ENCODE measurements at regions not wholly inside any gene's neighbourhood (a gene's known extent, or its start where the extent isn't known, plus 50 kb on each side); places are given as distances from the start of the nearest gene placed in this dataset.

DNA sequence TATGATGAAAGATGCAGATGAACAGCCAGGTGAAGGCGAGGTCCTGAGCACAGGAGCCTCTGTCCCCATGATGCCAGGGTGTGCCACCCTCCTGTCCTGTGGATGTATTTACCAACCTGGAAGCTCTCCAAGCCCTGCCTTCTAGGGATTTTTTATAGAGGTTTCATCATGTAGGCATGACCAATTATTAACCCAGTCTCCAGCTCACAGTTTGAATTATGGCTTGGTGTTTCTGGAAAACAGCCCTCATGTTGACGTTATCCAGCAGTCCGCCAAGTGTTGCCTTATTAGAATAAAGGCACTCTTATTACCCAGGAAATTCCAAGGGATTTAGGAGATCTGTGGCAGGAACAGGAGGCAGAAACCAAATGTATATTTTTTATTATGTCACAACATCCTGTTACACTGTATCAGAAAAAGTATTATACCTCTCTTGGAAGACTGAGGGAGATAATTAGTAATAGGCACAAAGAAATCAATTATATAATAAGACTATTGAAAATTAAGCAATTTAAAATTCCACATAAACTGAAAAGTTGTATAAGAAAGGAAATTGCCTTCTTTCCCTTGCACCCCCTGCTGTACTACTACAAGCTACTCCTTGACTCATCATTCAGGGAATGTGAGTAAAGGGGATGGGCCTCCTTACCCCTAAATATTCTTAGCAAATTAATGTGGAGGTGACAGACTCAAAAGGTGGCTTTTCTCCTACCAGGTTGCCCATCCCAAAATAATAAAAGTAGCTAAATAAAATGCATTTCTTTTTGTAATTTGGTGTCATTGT is 129.6 kb downstream of the ZNF330 start:
- peak; percentile 53 to 80 (median 64) for DNase-seq
- Histone ChIP-seq H3K27ac (peak overlapping the region in 2 of 4 donors; percentile 30 to 54), H3K27me3 (no peaks in the 10 kb centered on the region), H3K4me3 (no peak overlapping the region), H3K4me1 (peaks cover 11 to 18% (median 15%) of the 10 kb centered on the region in 3 donors), H3K9me3 (no peaks in the 10 kb centered on the region), H3K36me3 (no peaks in the 10 kb centered on the region)
- WGBS, 2 donors, result 9 to 16% methylated on average over 3 of the region's 3 CpGs
- TF ChIP-seq, protein P1, sequence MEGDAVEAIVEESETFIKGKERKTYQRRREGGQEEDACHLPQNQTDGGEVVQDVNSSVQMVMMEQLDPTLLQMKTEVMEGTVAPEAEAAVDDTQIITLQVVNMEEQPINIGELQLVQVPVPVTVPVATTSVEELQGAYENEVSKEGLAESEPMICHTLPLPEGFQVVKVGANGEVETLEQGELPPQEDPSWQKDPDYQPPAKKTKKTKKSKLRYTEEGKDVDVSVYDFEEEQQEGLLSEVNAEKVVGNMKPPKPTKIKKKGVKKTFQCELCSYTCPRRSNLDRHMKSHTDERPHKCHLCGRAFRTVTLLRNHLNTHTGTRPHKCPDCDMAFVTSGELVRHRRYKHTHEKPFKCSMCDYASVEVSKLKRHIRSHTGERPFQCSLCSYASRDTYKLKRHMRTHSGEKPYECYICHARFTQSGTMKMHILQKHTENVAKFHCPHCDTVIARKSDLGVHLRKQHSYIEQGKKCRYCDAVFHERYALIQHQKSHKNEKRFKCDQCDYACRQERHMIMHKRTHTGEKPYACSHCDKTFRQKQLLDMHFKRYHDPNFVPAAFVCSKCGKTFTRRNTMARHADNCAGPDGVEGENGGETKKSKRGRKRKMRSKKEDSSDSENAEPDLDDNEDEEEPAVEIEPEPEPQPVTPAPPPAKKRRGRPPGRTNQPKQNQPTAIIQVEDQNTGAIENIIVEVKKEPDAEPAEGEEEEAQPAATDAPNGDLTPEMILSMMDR (IDR thresholded peaks at IDR 0.05), result no peak
- FAIRE-seq, result peak; percentile 93
- intact Hi-C loops (cut with DNase I), result no loop called here
- peak; percentile 88 to 91 (median 90) for ATAC-seq

DNA sequence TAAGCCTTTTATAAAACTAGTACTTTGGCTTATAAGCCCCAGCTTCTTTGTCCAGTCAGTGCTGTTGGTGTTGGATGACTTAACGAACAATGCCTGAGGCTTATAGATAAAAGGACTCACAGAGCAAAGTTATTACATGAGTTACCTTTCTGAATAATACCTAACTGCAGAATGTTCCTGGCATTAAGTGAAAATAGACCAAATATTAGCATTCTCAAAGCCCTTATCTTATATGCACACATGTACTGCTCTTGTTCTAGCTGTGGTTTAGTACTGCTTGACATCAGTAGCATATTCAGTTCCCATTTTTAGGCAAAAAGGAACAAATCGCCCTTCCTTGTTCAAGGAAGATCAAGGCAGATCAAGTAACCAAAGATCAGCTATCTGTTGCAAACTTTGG is 131.6 kb downstream of the ZNF330 start:
- ATAC-seq (no peak), DNase-seq (no peak), FAIRE-seq (no peak)
- 63 to 68% methylated on average over 2 of the region's 2 CpGs for WGBS, 2 donors
- Histone ChIP-seq H3K4me1 (peaks cover 11 to 18% (median 15%) of the 10 kb centered on the region in 3 donors), H3K36me3 (no peaks in the 10 kb centered on the region), H3K9me3 (no peaks in the 10 kb centered on the region), H3K4me3 (no peak overlapping the region), H3K27me3 (no peaks in the 10 kb centered on the region), H3K27ac (no peak overlapping the region)
- intact Hi-C loops (cut with DNase I), result no loop called here
- TF ChIP-seq, protein P1 (IDR thresholded peaks at IDR 0.05), result no peak

DNA sequence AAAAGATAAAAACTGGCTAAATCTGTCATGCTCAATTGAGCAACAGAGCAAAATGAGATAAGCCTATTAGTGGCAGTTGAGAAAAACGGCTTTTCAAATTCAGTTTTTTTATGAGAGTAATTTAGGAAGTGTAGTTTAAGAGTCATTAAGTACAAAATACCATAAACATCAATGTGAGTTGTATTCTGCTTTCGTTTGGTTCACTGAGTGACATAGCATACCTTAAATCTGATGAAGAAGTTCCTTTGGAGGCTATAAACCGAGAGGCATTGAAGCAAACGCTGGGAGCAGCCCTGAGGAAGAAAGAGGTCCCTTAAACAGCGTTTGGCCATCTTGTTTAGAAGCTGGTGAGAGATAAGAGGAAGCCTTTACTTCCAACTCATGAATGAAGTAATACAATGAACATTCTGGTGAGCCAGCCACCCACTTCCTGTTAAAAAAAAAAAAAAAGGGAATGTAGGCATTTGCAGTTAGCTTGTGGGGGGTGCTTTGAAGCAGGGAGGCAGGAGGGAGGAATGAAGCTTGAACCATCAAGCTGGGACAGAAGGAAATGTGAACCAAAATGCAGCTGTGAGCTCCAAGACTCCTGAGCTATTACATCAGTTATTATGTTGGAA is 132.3 kb downstream of the ZNF330 start:
- FAIRE-seq (no peak), ATAC-seq (peak in 3 of 4 donors; percentile 4 to 44 (median 44)), DNase-seq (no peak)
- 54 to 56% methylated on average over 5 of the region's 5 CpGs for WGBS, 2 donors
- H3K4me1 ChIP-seq, result peaks cover 11 to 18% (median 15%) of the 10 kb centered on the region in 3 donors
- H3K4me3 ChIP-seq, result no peak overlapping the region
- TF ChIP-seq, protein P1 (IDR thresholded peaks at IDR 0.05), result no peak
- no peaks in the 10 kb centered on the region for H3K36me3 ChIP-seq
- no peaks in the 10 kb centered on the region for H3K27me3 ChIP-seq
- intact Hi-C loops (cut with DNase I), result no loop called here
- no peaks in the 10 kb centered on the region for H3K9me3 ChIP-seq
- peak overlapping the region in 1 of 4 donors; percentile 10 for H3K27ac ChIP-seq

DNA sequence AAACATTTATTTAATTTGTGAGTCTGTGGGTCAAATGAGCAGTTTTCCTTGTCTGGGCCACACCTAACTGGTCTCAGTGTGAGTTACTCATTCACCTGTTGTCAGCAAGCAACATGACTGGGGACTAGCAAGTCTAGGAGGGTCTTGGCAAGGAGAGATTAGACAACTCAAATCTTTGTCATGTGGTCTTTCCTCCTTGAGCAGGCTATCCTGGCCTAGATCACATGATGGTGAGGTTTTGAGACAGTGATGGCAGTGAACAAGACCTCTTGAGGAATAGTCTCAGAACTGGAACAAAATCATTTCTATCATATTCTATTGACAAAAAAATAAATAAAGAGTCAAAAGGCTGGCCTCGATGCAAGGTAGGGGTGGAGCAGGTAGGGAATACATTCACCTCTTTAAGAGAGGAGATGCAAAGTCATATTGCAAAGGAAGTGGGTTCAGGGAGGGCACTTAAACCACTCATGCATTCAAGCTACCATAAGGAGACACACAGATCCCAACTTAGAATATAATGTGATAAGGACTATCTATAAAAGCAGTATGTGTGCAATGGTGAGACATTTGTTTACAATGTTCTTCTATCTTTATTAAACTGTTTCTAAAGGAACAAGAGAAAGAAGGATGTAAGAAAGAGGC is 135.7 kb downstream of the ZNF330 start:
- no peaks in the 10 kb centered on the region for H3K36me3 ChIP-seq
- no peak overlapping the region for H3K27ac ChIP-seq
- no peaks in the 10 kb centered on the region for H3K9me3 ChIP-seq
- 72 to 79% methylated on average over 1 of the region's 1 CpG for WGBS, 2 donors
- no peak overlapping the region for H3K4me3 ChIP-seq
- no peak for DNase-seq
- no peak for FAIRE-seq
- ATAC-seq, result no peak
- intact Hi-C loops (cut with DNase I), result no loop called here
- peaks cover 0 to 12% (median 10%) of the 10 kb centered on the region in 3 donors for H3K4me1 ChIP-seq
- H3K27me3 ChIP-seq, result no peaks in the 10 kb centered on the region
- TF ChIP-seq, protein P1 (IDR thresholded peaks at IDR 0.05), result no peak
